T-helper 1 cell (primary cell): ENCODE measurements at regions not wholly inside any gene's neighbourhood (a gene's known extent, or its start where the extent isn't known, plus 50 kb on each side); places are given as distances from the start of the nearest gene placed in this dataset.
"Not testable (repeated sequence)": the region's sequence is repeated elsewhere in the genome, so short reads cannot be mapped to it uniquely, and the experiment has no call there.

Source experiments
- DNase-seq, 5 donors: peaks; one replicate each; pipeline ENCODE4 v3.0.0-alpha.2; 2012 to 2020

GRCh38 chr3:157856078-157856939 is 249.9 kb downstream of the SHOX2 start:
- DNase-seq, result no peak

- not testable (repeated sequence) for DNase-seq
Observed at GRCh38 chr3:157845839-157846238, 260.4 kb downstream of the SHOX2 start.

- DNase-seq, result no peak
Observed at GRCh38 chr3:157844800-157845565, 261.2 kb downstream of the SHOX2 start.

- DNase-seq, result no peak
Observed at GRCh38 chr3:157844216-157844615, 262.0 kb downstream of the SHOX2 start.

GRCh38 chr3:157841029-157841428 is 265.2 kb downstream of the SHOX2 start:
- DNase-seq, result no peak

- no peak for DNase-seq
Observed at GRCh38 chr3:157840564-157840963, 265.7 kb downstream of the SHOX2 start.

GRCh38 chr3:157838457-157838856 is 267.8 kb downstream of the SHOX2 start:
- DNase-seq, result no peak

- no peak for DNase-seq
Observed at GRCh38 chr3:157837336-157837735, 268.9 kb downstream of the SHOX2 start.

- DNase-seq, result no peak
Observed at GRCh38 chr3:157836022-157836421, 270.2 kb downstream of the SHOX2 start.

GRCh38 chr3:157832588-157832987 is 273.6 kb downstream of the SHOX2 start:
- no peak for DNase-seq

GRCh38 chr3:157830556-157831236 is 275.5 kb downstream of the SHOX2 start:
- no peak for DNase-seq

- no peak for DNase-seq
Observed at GRCh38 chr3:157829786-157830185, 276.4 kb downstream of the SHOX2 start.

- no peak for DNase-seq
Observed at GRCh38 chr3:157824281-157824680, 281.9 kb downstream of the SHOX2 start.

- DNase-seq, result no peak
Observed at GRCh38 chr3:157823050-157823449, 283.2 kb downstream of the SHOX2 start.

- no peak for DNase-seq
Observed at GRCh38 chr3:157820157-157820517, 286.1 kb downstream of the SHOX2 start.

GRCh38 chr3:157819270-157820156 is 286.7 kb downstream of the SHOX2 start:
- DNase-seq, result no peak

- no peak for DNase-seq
Observed at GRCh38 chr3:157816896-157817295, 289.3 kb downstream of the SHOX2 start.

- DNase-seq, result no peak
Observed at GRCh38 chr3:157816296-157816695, 289.9 kb downstream of the SHOX2 start.

- no peak for DNase-seq
Observed at GRCh38 chr3:157815739-157816138, 290.5 kb downstream of the SHOX2 start.

GRCh38 chr3:157810924-157811718 is 295.1 kb downstream of the SHOX2 start:
- DNase-seq, result no peak

GRCh38 chr3:157807280-157807679 is 298.9 kb downstream of the SHOX2 start:
- no peak for DNase-seq

GRCh38 chr3:157805538-157805937 is 300.7 kb downstream of the SHOX2 start:
- no peak for DNase-seq
